DND-41 (cell line): ENCODE measurements at regions not wholly inside any gene's neighbourhood (a gene's known extent, or its start where the extent isn't known, plus 50 kb on each side); places are given as distances from the start of the nearest gene placed in this dataset.

Source experiments
- CTCF ChIP-seq: IDR thresholded peaks from 2 replicates; pipeline ENCODE4 v1.5.1; 2012; ENCODE audit warnings: borderline replicate concordance, low read length, moderate library complexity, mild to moderate bottlenecking; ENCODE audit not compliant: poor library complexity, severe bottlenecking; ENCODE audit errors: extremely low read depth
- EZH2 ChIP-seq: IDR thresholded peaks from 3 replicates; pipeline ENCODE4 v1.6.1; 2012; ENCODE audit warnings: borderline replicate concordance, low read depth, mild to moderate bottlenecking, moderate library complexity, low read length, inconsistent platforms; ENCODE audit not compliant: severe bottlenecking

- TF ChIP-seq CTCF (no peak), EZH2 (no peak)
These were observed 1138.2 kb downstream of the BCL11B start for GRCh38 chr14:98133806-98134205.
